ENCODE measurements at regions not wholly inside any gene's neighbourhood (a gene's known extent, or its start where the extent isn't known, plus 50 kb on each side); places are given as distances from the start of the nearest gene placed in this dataset.

DNA sequence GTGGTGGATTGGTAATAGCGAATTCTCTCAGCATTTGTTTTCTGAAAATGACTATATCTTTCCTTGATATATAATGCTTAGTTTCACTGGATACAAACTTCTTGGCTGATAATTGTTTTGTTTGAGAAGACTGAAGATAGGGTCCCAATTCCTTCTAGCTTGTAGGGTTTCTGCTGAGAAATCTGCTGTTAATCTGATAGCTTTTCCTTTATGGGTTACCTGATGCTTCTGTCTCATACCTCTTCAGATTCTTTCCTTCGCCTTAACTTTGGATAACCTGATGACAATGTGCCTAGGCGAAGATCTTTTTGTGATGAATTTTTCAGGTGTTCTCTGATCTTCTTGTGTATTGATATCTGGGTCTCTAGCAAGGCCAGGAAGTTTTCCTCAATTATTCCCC is 94.7 kb upstream of the ACO1 start:
- TF ChIP-seq, protein P1, sequence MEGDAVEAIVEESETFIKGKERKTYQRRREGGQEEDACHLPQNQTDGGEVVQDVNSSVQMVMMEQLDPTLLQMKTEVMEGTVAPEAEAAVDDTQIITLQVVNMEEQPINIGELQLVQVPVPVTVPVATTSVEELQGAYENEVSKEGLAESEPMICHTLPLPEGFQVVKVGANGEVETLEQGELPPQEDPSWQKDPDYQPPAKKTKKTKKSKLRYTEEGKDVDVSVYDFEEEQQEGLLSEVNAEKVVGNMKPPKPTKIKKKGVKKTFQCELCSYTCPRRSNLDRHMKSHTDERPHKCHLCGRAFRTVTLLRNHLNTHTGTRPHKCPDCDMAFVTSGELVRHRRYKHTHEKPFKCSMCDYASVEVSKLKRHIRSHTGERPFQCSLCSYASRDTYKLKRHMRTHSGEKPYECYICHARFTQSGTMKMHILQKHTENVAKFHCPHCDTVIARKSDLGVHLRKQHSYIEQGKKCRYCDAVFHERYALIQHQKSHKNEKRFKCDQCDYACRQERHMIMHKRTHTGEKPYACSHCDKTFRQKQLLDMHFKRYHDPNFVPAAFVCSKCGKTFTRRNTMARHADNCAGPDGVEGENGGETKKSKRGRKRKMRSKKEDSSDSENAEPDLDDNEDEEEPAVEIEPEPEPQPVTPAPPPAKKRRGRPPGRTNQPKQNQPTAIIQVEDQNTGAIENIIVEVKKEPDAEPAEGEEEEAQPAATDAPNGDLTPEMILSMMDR (IDR thresholded peaks at IDR 0.05; ENCODE audit: low read depth, low read length), result no peak
- no peak for DNase-seq (ENCODE audit: extremely low read depth, low read depth)

DNA sequence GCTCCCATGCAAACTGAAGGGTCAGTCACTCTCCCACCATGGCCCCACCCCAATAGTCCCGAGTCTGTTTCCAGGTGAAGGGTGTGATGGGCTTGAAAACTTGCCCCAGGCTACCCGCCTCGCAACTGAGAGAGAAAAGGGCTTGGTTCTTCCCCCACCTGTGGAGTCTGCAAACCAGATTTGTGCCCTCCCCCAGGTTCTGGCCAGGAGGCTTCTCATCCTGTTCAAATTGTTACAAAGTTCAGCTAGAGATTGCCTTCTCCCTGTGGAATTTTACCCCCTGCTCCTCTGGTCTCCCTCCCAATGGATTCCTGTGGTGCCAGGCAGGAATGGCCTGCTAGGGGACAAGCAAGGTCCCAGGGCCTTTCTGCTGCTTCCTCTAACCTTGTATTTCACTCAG is 93.1 kb upstream of the ACO1 start:
- TF ChIP-seq, protein P1 (IDR thresholded peaks at IDR 0.05; ENCODE audit: low read depth, low read length), result no peak
- DNase-seq (ENCODE audit: extremely low read depth, low read depth), result no peak

DNA sequence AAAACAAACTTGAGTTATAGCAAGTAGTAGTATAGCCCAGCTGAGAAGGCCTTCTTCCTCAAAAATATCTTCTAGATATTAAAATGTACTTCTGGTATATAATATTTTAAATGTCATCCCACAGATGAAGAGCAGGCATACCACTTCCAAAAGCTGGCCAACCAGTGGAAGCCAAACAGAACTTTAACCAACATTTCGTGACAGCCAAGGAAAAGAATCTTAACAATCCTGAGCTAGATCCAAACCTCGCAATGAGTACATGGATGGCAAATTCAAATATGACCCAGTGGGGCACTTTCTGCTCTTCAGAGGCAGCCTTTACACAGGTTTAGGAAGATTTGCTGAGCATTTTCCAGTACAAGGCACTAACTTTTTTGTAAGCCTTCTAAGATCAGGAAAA is 91.8 kb upstream of the ACO1 start:
- TF ChIP-seq, protein P1 (IDR thresholded peaks at IDR 0.05; ENCODE audit: low read depth, low read length), result no peak
- DNase-seq (ENCODE audit: extremely low read depth, low read depth), result no peak

DNA sequence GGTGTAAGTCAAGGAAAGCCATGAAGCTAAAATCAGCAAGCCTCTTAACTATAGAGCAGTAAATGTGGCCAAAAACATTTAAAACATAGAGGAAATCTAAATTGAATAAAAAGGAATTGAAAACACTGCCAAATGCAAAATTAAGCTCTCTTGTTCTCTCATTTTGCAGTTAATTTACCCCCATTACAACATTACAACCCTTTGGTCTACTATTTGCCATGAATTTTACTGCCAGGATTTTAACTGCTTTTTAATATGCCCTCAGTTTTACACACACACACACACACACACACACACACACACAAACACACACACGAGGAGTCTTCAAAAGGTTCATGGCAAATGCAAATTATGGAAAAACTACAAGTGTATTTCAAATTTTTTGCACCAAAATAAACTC is 91.4 kb upstream of the ACO1 start:
- DNase-seq (ENCODE audit: extremely low read depth, low read depth), result no peak
- TF ChIP-seq, protein P1 (IDR thresholded peaks at IDR 0.05; ENCODE audit: low read depth, low read length), result no peak

DNA sequence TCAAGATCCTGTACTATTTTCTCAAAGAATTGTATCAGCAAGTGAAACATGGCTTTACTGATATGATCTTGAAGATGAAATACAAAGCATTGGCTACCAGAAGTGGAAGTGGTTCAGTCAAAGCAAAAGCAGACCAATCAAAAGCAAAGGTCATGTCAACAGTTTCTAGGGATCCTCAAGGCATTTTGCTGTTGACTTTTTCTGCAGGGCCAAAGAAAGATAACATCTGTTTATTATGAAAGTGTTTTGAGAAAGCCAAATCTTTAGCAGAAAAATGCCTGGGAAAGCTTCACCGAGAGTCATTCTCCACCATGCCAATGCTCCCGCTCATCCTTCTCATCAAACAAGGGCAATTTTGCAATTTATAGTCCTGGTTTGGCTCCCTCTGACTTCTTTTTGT is 90.3 kb upstream of the ACO1 start:
- TF ChIP-seq, protein P1 (IDR thresholded peaks at IDR 0.05; ENCODE audit: low read depth, low read length), result no peak
- DNase-seq (ENCODE audit: extremely low read depth, low read depth), result no peak

DNA sequence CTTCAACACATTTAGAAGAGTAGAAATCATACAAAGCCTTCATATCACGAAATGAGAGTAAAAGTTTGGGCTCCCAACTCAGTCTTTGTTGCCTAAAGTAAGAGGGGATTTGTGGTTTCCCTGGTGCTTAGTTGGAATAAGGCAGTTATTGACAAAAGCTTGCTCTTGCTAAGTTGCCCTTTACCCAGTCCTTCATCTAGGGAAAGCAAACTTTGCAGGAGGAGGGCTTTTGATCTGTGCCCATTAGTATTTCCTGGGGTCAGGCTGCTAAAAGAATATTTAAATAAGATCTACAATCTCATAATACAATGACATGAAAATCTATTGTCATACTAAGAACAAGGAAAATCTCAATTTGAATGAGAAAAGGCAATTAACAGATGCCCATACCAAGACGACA is 84.1 kb upstream of the ACO1 start:
- TF ChIP-seq, protein P1 (IDR thresholded peaks at IDR 0.05; ENCODE audit: low read depth, low read length), result no peak
- no peak for DNase-seq (ENCODE audit: extremely low read depth, low read depth)

DNA sequence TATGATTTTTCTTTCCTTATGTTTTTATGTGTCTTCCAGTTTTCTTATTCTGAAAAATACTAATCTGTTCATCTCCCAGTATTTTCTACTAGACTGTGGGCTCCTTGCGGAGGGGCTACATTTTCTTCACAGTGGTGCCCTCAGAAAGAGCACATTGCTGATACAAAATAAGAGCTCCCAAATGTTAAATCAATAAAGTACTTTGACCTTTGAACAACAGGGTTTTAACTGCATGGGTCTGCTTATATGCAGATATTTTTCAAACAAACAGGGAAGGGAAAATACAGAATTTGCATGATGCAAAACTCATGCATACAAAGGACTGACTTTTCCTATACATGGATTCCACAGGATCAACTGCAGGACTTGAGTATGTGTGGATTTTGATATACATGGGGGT is 79.9 kb upstream of the ACO1 start:
- TF ChIP-seq, protein P1 (IDR thresholded peaks at IDR 0.05; ENCODE audit: low read depth, low read length), result no peak
- DNase-seq (ENCODE audit: extremely low read depth, low read depth), result no peak

All from AG09319 (cell line).